ENCODE measurements at regions not wholly inside any gene's neighbourhood (a gene's known extent, or its start where the extent isn't known, plus 50 kb on each side); places are given as distances from the start of the nearest gene placed in this dataset.

DNA sequence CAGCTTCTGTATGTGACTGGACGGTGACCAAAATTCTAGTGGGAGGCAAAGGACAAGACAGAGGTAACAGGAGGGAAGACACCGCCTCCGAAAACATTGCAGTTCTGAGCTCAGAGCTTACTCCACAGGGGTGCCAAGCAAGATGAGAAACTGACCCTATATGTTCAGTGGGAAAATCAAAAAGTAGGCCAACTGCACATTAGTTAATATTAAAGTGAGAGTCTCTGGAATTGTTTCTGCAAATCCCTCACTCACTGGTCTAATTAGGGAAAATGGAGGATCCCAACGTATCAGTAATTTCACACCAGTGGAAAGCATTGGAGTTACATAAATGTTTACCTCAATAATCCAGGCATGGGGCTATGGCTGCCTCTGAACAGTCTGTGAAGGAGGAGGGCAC is 313.3 kb upstream of the KCNH8 start:
- Histone ChIP-seq H3K9me2 (ENCODE audit: insufficient read depth) (no peaks in the 10 kb centered on the region), H3K4me2 (ENCODE audit: unreplicated experiment) (no peak overlapping the region), H2AFZ (no peak overlapping the region), H3K9ac (no peak overlapping the region), H3K36me3 (ENCODE audit: low read depth) (no peaks in the 10 kb centered on the region), H3K9me3 (ENCODE audit: low read depth) (no peaks in the 10 kb centered on the region), H3K27ac (no peak overlapping the region), H3K27me3 (replicated peaks; ENCODE audit: insufficient read depth) (no peaks in the 10 kb centered on the region), H3K4me3 (no peak overlapping the region), H3K4me1 (ENCODE audit: insufficient read depth) (no peaks in the 10 kb centered on the region), H3K79me2 (ENCODE audit: insufficient read depth) (no peaks in the 10 kb centered on the region), H3F3A (ENCODE audit: insufficient read depth) (no peaks in the 10 kb centered on the region), H4K20me1 (ENCODE audit: insufficient read depth) (no peaks in the 10 kb centered on the region)
- 46% methylated on average over 4 of the region's 4 CpGs for WGBS, 2 experiments (ENCODE audit: low coverage in 1 of 2, low lambda C conversion rate in 2 of 2, missing lambda C conversion rate in 2 of 2)
- no peak for DNase-seq
- in situ Hi-C loops (cut with MboI), result no loop called here
- TF ChIP-seq EZH2 (IDR thresholded peaks at IDR 0.05; ENCODE audit: insufficient read depth, poor library complexity, severe bottlenecking) (no peak), EZH2phosphoT487 (IDR thresholded peaks at IDR 0.05; ENCODE audit: insufficient read depth, low read depth) (no peak)

DNA sequence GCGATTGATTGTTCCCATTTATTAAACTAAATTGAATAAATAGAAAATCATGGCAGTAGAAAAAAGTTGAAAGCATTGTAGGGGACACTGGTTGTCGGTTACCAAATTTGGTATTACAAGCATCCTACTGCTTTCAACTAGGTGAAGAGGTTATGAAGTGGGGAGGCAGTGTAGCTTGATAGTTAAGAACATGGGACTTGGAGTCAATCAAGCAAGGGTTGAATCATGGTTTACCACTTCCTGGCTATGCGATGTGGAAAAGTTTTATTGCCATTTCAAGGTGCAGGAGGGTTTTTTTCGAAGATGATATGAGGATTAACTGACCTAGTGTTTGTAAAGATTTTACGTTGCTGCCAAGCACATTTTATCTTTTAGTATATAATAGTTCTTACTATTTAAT is 318.2 kb upstream of the KCNH8 start:
- WGBS, 2 experiments (ENCODE audit: low coverage in 1 of 2, low lambda C conversion rate in 2 of 2, missing lambda C conversion rate in 2 of 2), result 25 to 26% methylated on average over 5 of the region's 5 CpGs
- Histone ChIP-seq H3K27me3 (replicated peaks; ENCODE audit: insufficient read depth) (no peaks in the 10 kb centered on the region), H3K4me1 (ENCODE audit: insufficient read depth) (no peaks in the 10 kb centered on the region), H3K27ac (no peak overlapping the region), H3K9ac (no peak overlapping the region), H3K36me3 (ENCODE audit: low read depth) (no peaks in the 10 kb centered on the region), H3K4me3 (no peak overlapping the region), H4K20me1 (ENCODE audit: insufficient read depth) (no peaks in the 10 kb centered on the region), H3K9me2 (ENCODE audit: insufficient read depth) (no peaks in the 10 kb centered on the region), H3K79me2 (ENCODE audit: insufficient read depth) (no peaks in the 10 kb centered on the region), H2AFZ (no peak overlapping the region), H3F3A (ENCODE audit: insufficient read depth) (no peaks in the 10 kb centered on the region), H3K9me3 (ENCODE audit: low read depth) (no peaks in the 10 kb centered on the region), H3K4me2 (ENCODE audit: unreplicated experiment) (no peak overlapping the region)
- DNase-seq, result no peak
- TF ChIP-seq EZH2 (IDR thresholded peaks at IDR 0.05; ENCODE audit: insufficient read depth, poor library complexity, severe bottlenecking) (no peak), EZH2phosphoT487 (IDR thresholded peaks at IDR 0.05; ENCODE audit: insufficient read depth, low read depth) (no peak)
- in situ Hi-C loops (cut with MboI), result no loop called here

DNA sequence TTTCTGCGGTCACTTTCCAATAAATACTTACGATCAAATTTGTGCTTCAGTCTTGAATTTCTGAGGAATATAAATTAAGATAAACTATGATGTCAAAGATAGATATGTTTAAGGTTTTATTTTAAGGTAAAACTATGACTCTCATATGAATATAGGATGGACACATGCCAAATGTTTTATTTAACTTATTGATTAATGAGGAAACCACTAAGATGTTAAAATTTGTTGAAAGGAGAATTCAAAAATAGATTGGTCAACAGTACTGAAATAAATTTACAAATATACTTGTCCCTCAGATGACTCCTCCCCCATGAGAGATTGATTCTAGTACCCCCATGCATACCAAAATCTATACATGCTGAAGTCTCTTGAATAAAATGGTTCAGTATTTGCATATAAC is 319.7 kb upstream of the KCNH8 start:
- Histone ChIP-seq H3K9me2 (ENCODE audit: insufficient read depth) (no peaks in the 10 kb centered on the region), H4K20me1 (ENCODE audit: insufficient read depth) (no peaks in the 10 kb centered on the region), H3K4me3 (no peak overlapping the region), H3K4me1 (ENCODE audit: insufficient read depth) (no peaks in the 10 kb centered on the region), H2AFZ (no peak overlapping the region), H3K9ac (no peak overlapping the region), H3K27me3 (replicated peaks; ENCODE audit: insufficient read depth) (no peaks in the 10 kb centered on the region), H3K36me3 (ENCODE audit: low read depth) (no peaks in the 10 kb centered on the region), H3K4me2 (ENCODE audit: unreplicated experiment) (no peak overlapping the region), H3K79me2 (ENCODE audit: insufficient read depth) (no peaks in the 10 kb centered on the region), H3F3A (ENCODE audit: insufficient read depth) (no peaks in the 10 kb centered on the region), H3K9me3 (ENCODE audit: low read depth) (no peaks in the 10 kb centered on the region), H3K27ac (no peak overlapping the region)
- no peak for DNase-seq
- in situ Hi-C loops (cut with MboI), result no loop called here
- 72 to 73% methylated on average over 2 of the region's 2 CpGs for WGBS, 2 experiments (ENCODE audit: low coverage in 1 of 2, low lambda C conversion rate in 2 of 2, missing lambda C conversion rate in 2 of 2)
- TF ChIP-seq EZH2phosphoT487 (IDR thresholded peaks at IDR 0.05; ENCODE audit: insufficient read depth, low read depth) (no peak), EZH2 (IDR thresholded peaks at IDR 0.05; ENCODE audit: insufficient read depth, poor library complexity, severe bottlenecking) (no peak)

DNA sequence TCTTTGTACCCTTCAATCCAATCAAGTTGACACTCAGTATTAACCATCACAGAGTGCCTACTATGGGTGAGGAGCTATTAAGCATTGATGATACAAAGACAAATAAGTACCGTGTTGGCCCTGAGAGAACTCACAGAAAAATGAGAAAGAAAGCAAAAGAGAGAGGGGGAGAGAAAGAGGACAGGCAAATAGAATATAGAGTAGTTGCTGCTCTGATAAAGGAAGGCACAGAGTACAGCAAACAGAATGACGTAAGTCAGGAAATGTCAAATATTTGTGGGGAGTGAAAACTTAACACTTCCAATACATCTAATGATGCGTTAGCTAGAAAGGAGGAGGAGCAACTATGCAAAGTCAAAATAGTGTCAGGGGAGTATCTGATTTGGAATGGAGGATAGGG is 320.6 kb upstream of the KCNH8 start:
- Histone ChIP-seq H3K4me2 (ENCODE audit: unreplicated experiment) (no peak overlapping the region), H3K79me2 (ENCODE audit: insufficient read depth) (no peaks in the 10 kb centered on the region), H3K36me3 (ENCODE audit: low read depth) (no peaks in the 10 kb centered on the region), H3F3A (ENCODE audit: insufficient read depth) (no peaks in the 10 kb centered on the region), H4K20me1 (ENCODE audit: insufficient read depth) (no peaks in the 10 kb centered on the region), H3K9me2 (ENCODE audit: insufficient read depth) (no peaks in the 10 kb centered on the region), H2AFZ (no peak overlapping the region), H3K27ac (no peak overlapping the region), H3K27me3 (replicated peaks; ENCODE audit: insufficient read depth) (no peaks in the 10 kb centered on the region), H3K9ac (no peak overlapping the region), H3K4me3 (no peak overlapping the region), H3K4me1 (ENCODE audit: insufficient read depth) (no peaks in the 10 kb centered on the region), H3K9me3 (ENCODE audit: low read depth) (no peaks in the 10 kb centered on the region)
- TF ChIP-seq EZH2phosphoT487 (IDR thresholded peaks at IDR 0.05; ENCODE audit: insufficient read depth, low read depth) (no peak), EZH2 (IDR thresholded peaks at IDR 0.05; ENCODE audit: insufficient read depth, poor library complexity, severe bottlenecking) (no peak)
- no peak for DNase-seq
- in situ Hi-C loops (cut with MboI), result no loop called here
- 20 to 21% methylated on average over 3 of the region's 3 CpGs for WGBS, 2 experiments (ENCODE audit: low coverage in 1 of 2, low lambda C conversion rate in 2 of 2, missing lambda C conversion rate in 2 of 2)

DNA sequence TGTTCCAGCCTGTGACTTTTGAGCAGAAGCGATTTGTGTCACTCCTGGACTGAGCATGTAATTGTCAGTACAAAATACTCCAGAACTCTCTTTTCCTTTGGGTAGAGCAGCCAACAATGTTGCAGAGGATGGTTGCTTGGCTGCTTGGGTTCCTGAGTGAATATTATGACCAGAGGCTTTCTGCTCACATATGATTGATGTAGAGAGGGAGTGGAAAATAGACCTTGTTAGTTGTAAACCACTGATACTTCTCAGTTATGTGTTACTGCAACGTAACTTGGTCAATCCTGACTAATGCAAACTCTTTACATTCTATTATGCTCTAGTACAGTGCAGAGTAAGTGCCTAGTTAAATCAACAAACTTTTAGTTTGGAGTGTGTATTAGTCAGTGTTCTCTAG is 322.6 kb upstream of the KCNH8 start:
- H3K79me2 ChIP-seq (ENCODE audit: insufficient read depth), result no peaks in the 10 kb centered on the region
- no peak overlapping the region for H3K9ac ChIP-seq
- H3K4me3 ChIP-seq, result no peak overlapping the region
- no peaks in the 10 kb centered on the region for H3K4me1 ChIP-seq (ENCODE audit: insufficient read depth)
- no peaks in the 10 kb centered on the region for H4K20me1 ChIP-seq (ENCODE audit: insufficient read depth)
- no peak for DNase-seq
- TF ChIP-seq EZH2phosphoT487 (IDR thresholded peaks at IDR 0.05; ENCODE audit: insufficient read depth, low read depth), result no peak
- TF ChIP-seq EZH2 (IDR thresholded peaks at IDR 0.05; ENCODE audit: insufficient read depth, poor library complexity, severe bottlenecking), result no peak
- no peaks in the 10 kb centered on the region for H3K36me3 ChIP-seq (ENCODE audit: low read depth)
- no peaks in the 10 kb centered on the region for H3F3A ChIP-seq (ENCODE audit: insufficient read depth)
- no peak overlapping the region for H3K4me2 ChIP-seq (ENCODE audit: unreplicated experiment)
- no peak overlapping the region for H3K27ac ChIP-seq
- H2AFZ ChIP-seq, result no peak overlapping the region
- in situ Hi-C loops (cut with MboI), result no loop called here
- no peaks in the 10 kb centered on the region for H3K27me3 ChIP-seq (replicated peaks; ENCODE audit: insufficient read depth)
- WGBS, 2 experiments (ENCODE audit: low coverage in 1 of 2, low lambda C conversion rate in 2 of 2, missing lambda C conversion rate in 2 of 2), result 43 to 47% methylated on average over 2 of the region's 2 CpGs
- H3K9me3 ChIP-seq (ENCODE audit: low read depth), result no peaks in the 10 kb centered on the region
- H3K9me2 ChIP-seq (ENCODE audit: insufficient read depth), result no peaks in the 10 kb centered on the region

All from GM23248 (cell line).